ENCODE measurements at regions not wholly inside any gene's neighbourhood (a gene's known extent, or its start where the extent isn't known, plus 50 kb on each side); places are given as distances from the start of the nearest gene placed in this dataset.

DNA sequence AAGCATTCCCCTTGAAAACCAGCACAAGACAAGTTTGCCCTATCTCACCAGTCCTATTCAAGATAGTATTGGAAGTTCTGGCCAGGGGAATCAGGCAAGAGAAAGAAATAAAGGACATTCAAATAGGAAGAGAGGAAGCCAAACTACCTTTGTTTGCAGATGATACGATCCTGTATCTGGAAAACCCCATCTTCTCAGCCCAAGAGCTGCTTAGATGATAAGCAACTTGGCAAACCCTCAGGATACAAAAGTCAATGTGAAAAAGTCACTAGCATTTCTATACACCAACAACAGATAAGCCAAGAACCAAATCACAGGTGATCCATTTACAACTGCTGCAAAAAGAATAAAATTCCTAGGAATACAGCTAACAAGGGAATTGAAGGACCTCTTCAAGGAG is 403.7 kb upstream of the AZI2 start:
- intact Hi-C loops (cut with DNase I; ENCODE audit: low total_unique reads), result no loop called here
- WGBS, 5 donors, result 66 to 90% (median 80%) methylated on average over 1 of the region's 1 CpG
- TF ChIP-seq POLR2A (IDR thresholded peaks at IDR 0.05) (no peak), POLR2AphosphoS5 (IDR thresholded peaks at IDR 0.05) (no peak)
- TF ChIP-seq, protein P1, sequence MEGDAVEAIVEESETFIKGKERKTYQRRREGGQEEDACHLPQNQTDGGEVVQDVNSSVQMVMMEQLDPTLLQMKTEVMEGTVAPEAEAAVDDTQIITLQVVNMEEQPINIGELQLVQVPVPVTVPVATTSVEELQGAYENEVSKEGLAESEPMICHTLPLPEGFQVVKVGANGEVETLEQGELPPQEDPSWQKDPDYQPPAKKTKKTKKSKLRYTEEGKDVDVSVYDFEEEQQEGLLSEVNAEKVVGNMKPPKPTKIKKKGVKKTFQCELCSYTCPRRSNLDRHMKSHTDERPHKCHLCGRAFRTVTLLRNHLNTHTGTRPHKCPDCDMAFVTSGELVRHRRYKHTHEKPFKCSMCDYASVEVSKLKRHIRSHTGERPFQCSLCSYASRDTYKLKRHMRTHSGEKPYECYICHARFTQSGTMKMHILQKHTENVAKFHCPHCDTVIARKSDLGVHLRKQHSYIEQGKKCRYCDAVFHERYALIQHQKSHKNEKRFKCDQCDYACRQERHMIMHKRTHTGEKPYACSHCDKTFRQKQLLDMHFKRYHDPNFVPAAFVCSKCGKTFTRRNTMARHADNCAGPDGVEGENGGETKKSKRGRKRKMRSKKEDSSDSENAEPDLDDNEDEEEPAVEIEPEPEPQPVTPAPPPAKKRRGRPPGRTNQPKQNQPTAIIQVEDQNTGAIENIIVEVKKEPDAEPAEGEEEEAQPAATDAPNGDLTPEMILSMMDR (IDR thresholded peaks at IDR 0.05 in 8 of 11, conservative IDR thresholded peaks at IDR 0.05 in 3 of 11), result no peak
- peaks cover 0 to 52% (median 22%) of the 10 kb centered on the region in 8 donors for H3K9me3 ChIP-seq
- no peak for DNase-seq
- no peaks in the 10 kb centered on the region for H3K27me3 ChIP-seq (replicated peaks in 1 of 7)
- H3K36me3 ChIP-seq, result no peaks in the 10 kb centered on the region
- no peak overlapping the region for H3K27ac ChIP-seq
- no peak overlapping the region for H3K4me3 ChIP-seq
- H3K4me1 ChIP-seq, result no peaks in the 10 kb centered on the region

DNA sequence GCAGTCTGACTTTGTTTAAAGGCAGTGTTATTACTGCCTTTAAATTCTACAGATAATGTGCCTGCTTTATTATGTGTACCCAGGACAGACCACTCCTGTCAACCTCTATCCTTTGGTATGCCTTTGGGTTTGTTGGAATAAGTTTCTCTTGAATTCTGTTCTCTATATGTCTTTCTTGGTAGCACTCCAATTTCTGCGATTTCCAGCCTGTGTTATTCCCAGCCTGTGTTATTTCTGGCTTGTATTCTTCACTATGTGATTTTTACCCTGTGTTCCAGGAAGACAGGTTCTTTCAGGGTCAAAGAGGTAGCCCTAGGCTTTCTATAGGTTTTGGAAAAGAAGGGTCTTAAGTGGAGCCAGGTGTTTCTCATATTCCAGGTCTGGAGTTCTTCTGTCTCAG is 407.4 kb upstream of the AZI2 start:
- Histone ChIP-seq H3K27ac (no peak overlapping the region), H3K4me3 (no peak overlapping the region), H3K9me3 (peaks cover 0 to 19% (median 9%) of the 10 kb centered on the region in 8 donors), H3K4me1 (no peaks in the 10 kb centered on the region), H3K36me3 (no peaks in the 10 kb centered on the region), H3K27me3 (replicated peaks in 1 of 7) (no peaks in the 10 kb centered on the region)
- no peak for DNase-seq
- WGBS, 5 donors, result 87 to 96% (median 94%) methylated on average over 1 of the region's 1 CpG
- no peak for TF ChIP-seq POLR2A (IDR thresholded peaks at IDR 0.05)
- TF ChIP-seq, protein P1 (IDR thresholded peaks at IDR 0.05 in 8 of 11, conservative IDR thresholded peaks at IDR 0.05 in 3 of 11), result no peak
- no peak for TF ChIP-seq POLR2AphosphoS5 (IDR thresholded peaks at IDR 0.05)
- intact Hi-C loops (cut with DNase I; ENCODE audit: low total_unique reads), result no loop called here

DNA sequence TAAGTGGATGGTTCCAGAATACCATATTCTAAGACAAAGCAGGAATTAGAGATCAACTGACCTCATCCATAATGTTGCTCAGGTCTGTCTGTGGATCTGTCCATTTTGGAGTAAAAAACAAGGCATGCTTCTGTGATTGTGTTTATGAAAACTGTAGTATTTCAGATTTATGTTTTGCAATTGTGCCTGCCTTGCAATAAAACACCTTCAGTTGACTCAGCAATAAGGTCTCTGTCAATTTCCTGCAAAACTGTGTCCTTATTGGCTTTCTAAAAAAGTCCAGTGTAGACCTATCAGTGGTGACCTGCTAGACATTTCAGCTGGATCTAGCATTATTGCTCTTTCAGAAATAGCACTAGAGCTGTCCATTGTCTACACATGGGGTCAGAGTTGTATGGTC is 409.5 kb upstream of the AZI2 start:
- peaks cover 0 to 7% (median under 1%) of the 10 kb centered on the region in 8 donors for H3K9me3 ChIP-seq
- H3K4me3 ChIP-seq, result no peak overlapping the region
- H3K36me3 ChIP-seq, result no peaks in the 10 kb centered on the region
- intact Hi-C loops (cut with DNase I; ENCODE audit: low total_unique reads), result no loop called here
- no peak for DNase-seq
- no peaks in the 10 kb centered on the region for H3K27me3 ChIP-seq (replicated peaks in 1 of 7)
- H3K4me1 ChIP-seq, result no peaks in the 10 kb centered on the region
- no peak overlapping the region for H3K27ac ChIP-seq
- TF ChIP-seq POLR2AphosphoS5 (IDR thresholded peaks at IDR 0.05), result no peak
- TF ChIP-seq, protein P1 (IDR thresholded peaks at IDR 0.05 in 8 of 11, conservative IDR thresholded peaks at IDR 0.05 in 3 of 11), result no peak
- TF ChIP-seq POLR2A (IDR thresholded peaks at IDR 0.05), result no peak

DNA sequence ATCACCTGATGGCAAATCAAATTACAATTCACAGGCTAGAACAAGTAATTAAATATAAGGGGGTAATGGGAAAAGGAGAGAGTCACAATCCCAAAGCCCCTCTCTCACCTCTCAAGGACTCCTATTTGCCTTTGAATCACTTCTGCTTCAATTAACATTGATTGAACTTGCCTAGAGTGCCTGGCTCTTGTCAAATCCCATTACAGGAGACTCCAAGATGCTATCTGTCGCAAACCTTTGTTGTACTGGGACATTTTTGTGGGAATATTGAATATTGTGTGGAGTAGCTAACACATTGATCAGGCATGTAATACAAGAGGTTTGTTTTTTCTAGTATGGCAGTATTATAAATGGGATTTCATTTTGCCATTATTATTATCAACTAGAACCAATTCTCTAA is 412.8 kb upstream of the AZI2 start:
- DNase-seq, result no peak
- TF ChIP-seq POLR2AphosphoS5 (IDR thresholded peaks at IDR 0.05) (no peak), POLR2A (IDR thresholded peaks at IDR 0.05) (no peak)
- TF ChIP-seq, protein P1 (IDR thresholded peaks at IDR 0.05 in 8 of 11, conservative IDR thresholded peaks at IDR 0.05 in 3 of 11), result no peak
- Histone ChIP-seq H3K9me3 (no peaks in the 10 kb centered on the region), H3K27ac (no peak overlapping the region), H3K36me3 (no peaks in the 10 kb centered on the region), H3K27me3 (replicated peaks in 1 of 7) (no peaks in the 10 kb centered on the region), H3K4me3 (no peak overlapping the region), H3K4me1 (no peaks in the 10 kb centered on the region)
- intact Hi-C loops (cut with DNase I; ENCODE audit: low total_unique reads), result no loop called here
- WGBS, 5 donors, result 0 to 84% (median 47%) methylated on average over 1 of the region's 1 CpG
